GM12878 (cell line): ENCODE measurements at regions not wholly inside any gene's neighbourhood (a gene's known extent, or its start where the extent isn't known, plus 50 kb on each side); places are given as distances from the start of the nearest gene placed in this dataset.

ENCODE experiments used
- FOS ChIP-seq: IDR thresholded peaks from 3 replicates; pipeline ENCODE4 v1.6.1; 2011; ENCODE audit warnings: borderline replicate concordance; ENCODE audit not compliant: insufficient read length; ENCODE audit errors: extremely low read depth
- REST ChIP-seq: IDR thresholded peaks from 2 replicates; pipeline ENCODE4 v1.6.1; 2012; ENCODE audit warnings: mild to moderate bottlenecking, low read depth, low read length
- USF2 ChIP-seq: IDR thresholded peaks from 2 replicates; pipeline ENCODE4 v1.6.1; 2011; ENCODE audit warnings: low read depth, low read length, improper control_type of control experiment, borderline replicate concordance

GRCh38 chr15:96472681-96473080 is 142.2 kb downstream of the NR2F2 start:
- TF ChIP-seq REST = no peak
- no peak for TF ChIP-seq FOS
- no peak for TF ChIP-seq USF2
